ENCODE measurements at regions not wholly inside any gene's neighbourhood (a gene's known extent, or its start where the extent isn't known, plus 50 kb on each side); places are given as distances from the start of the nearest gene placed in this dataset.

DNA sequence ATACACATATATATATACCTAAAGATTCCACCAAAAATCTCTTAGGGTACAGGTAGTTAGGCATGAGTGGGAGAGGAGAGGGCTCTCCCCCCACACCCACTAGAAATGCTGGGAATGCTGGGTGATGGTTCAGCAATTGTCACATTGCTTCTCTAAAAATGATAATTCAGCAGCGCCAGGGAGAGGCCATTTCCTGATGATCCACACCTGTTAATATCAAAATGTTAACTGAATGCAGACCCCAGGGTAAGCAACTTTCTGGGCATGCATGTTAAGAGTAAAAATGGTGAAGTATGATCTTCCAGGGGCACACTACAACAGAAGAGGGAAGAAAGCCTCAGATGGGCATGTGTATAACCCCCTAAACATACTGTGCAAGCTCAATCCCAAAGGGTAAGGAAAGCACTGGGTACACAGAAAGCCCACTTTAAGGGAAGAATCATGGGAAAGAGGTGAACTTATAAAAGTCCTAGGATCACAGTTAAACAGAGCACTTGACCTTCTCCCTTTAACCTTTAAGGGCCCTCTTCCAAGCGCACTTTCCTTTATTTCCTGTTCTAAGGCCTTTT is 67.6 kb upstream of the GNAZ start:
- Histone ChIP-seq H4K20me1 (no peaks in the 10 kb centered on the region), H3K4me2 (peak overlapping the region in 2 of 11 experiments; percentile 21 to 72; a peak in 1 of 22 replicates), H3K27me3 (no peaks in the 10 kb centered on the region), H3K4me1 (peaks cover 0 to 41% (median 0%) of the 10 kb centered on the region in 10 experiments; a peak in 7 of 20 replicates), H3K9ac (no peak overlapping the region), H3K36me3 (no peaks in the 10 kb centered on the region), H3K27ac (no peak overlapping the region), H3K9me3 (replicated peaks in 1 of 11) (peaks cover 23 to 41% (median 34%) of the 10 kb centered on the region in 11 experiments), H3K4me3 (no peak overlapping the region)
- no peak for TF ChIP-seq Cebpa-rat (IDR thresholded peaks at IDR 0.05)

DNA sequence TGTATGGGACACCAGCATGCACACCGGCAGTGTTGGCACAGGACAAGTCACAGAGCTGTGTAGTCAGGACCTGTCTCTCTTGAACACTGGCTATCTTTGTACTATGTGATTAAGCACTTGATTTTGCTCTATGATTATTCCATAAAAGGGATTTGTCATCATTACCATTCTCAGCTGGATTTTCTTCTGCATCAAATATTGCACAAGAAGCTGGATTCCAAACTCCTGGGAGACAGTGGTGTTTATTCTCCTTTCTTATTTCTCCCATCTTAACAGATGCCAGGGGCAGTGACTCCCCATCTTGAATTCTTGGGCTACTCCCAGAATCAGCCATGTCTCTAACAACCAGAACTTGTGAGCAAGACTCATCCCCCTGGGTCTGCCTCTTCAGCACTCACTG is 62.5 kb upstream of the GNAZ start:
- H4K20me1 ChIP-seq, result no peaks in the 10 kb centered on the region
- no peak overlapping the region for H3K9ac ChIP-seq
- H3K4me1 ChIP-seq, result peaks cover 0 to 3% (median 0%) of the 10 kb centered on the region in 10 experiments; a peak in 2 of 20 replicates
- no peaks in the 10 kb centered on the region for H3K36me3 ChIP-seq
- no peak overlapping the region for H3K27ac ChIP-seq
- H3K9me3 ChIP-seq (replicated peaks in 1 of 11), result peaks cover 0 to 8% (median 0%) of the 10 kb centered on the region in 11 experiments; a peak in 2 of 22 replicates
- TF ChIP-seq Cebpa-rat (IDR thresholded peaks at IDR 0.05), result no peak
- H3K27me3 ChIP-seq, result no peaks in the 10 kb centered on the region
- no peak overlapping the region for H3K4me3 ChIP-seq
- H3K4me2 ChIP-seq, result no peak overlapping the region

GRCh38 chr22:23008896-23009295 is 61.4 kb upstream of the GNAZ start:
- Histone ChIP-seq H3K9me3 (replicated peaks in 1 of 11) (0 out of 22 replicates have a peak, but pooled peaks cover 0 to 4% (median 0%) of the 10 kb centered on the region in 11 experiments), H3K27ac (no peak overlapping the region), H3K4me1 (no peaks in the 10 kb centered on the region), H3K4me2 (no peak overlapping the region), H3K9ac (no peak overlapping the region), H3K36me3 (no peaks in the 10 kb centered on the region), H3K27me3 (no peaks in the 10 kb centered on the region), H4K20me1 (no peaks in the 10 kb centered on the region), H3K4me3 (no peak overlapping the region)
- TF ChIP-seq Cebpa-rat (IDR thresholded peaks at IDR 0.05), result no peak

Measured in BLaER1 treated with 17β-estradiol and CSF1 and Interleukin-3, amounts not matched to agents 10 nM and 100 nM (cell line).